ENCODE measurements at regions not wholly inside any gene's neighbourhood (a gene's known extent, or its start where the extent isn't known, plus 50 kb on each side); places are given as distances from the start of the nearest gene placed in this dataset.

DNA sequence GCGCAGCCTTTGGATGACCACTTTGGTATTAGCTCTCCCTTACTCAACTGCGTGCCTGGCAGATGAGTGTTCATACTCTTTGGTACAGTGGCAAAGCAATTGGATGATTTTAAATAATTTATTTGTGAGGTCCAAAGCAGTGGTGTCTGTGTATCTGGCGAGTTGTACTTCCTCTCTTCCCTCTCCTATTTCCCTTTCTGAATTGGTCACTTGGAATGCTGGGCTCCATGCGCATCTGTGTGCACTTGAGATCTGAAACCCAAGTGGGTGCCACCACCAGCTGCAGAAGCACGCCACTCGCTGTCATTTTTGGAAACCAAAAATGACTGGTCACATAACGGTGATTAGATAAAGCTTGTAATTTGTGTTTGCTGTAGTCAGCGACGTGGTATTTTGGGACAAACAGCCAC, 386.0 kb upstream of the KLF4 start:
- no peak overlapping the region for H3K9ac ChIP-seq (ENCODE audit: low read length)
- no peaks in the 10 kb centered on the region for H3K79me2 ChIP-seq (ENCODE audit: insufficient read depth, low read length)
- no peaks in the 10 kb centered on the region for H3K4me1 ChIP-seq (ENCODE audit: insufficient read depth, low read length, severe bottlenecking)
- no peaks in the 10 kb centered on the region for H3F3A ChIP-seq (ENCODE audit: insufficient read depth, low read length)
- H2AFZ ChIP-seq (ENCODE audit: low read length) = no peak overlapping the region
- no peaks in the 10 kb centered on the region for H3K27me3 ChIP-seq (ENCODE audit: insufficient read depth, low read length)
- no peaks in the 10 kb centered on the region for H3K9me2 ChIP-seq (ENCODE audit: low read depth, low read length)
- no peak overlapping the region for H3K27ac ChIP-seq (ENCODE audit: low read depth, low read length, poor library complexity, severe bottlenecking)
- H4K20me1 ChIP-seq (ENCODE audit: insufficient read depth, low read length) = no peaks in the 10 kb centered on the region
- H3K36me3 ChIP-seq (ENCODE audit: insufficient read depth, low read length) = no peaks in the 10 kb centered on the region
- no peaks in the 10 kb centered on the region for H3K9me3 ChIP-seq (ENCODE audit: low read length)
- no peak for TF ChIP-seq EZH2 (IDR thresholded peaks at IDR 0.05; ENCODE audit: borderline replicate concordance, low read length)
- TF ChIP-seq CTCF (IDR thresholded peaks at IDR 0.05; ENCODE audit: low read length) = no peak
- H3K4me3 ChIP-seq (ENCODE audit: low read depth, low read length, poor library complexity, severe bottlenecking) = no peak overlapping the region
- no peak overlapping the region for H3K4me2 ChIP-seq (ENCODE audit: low read length)

DNA sequence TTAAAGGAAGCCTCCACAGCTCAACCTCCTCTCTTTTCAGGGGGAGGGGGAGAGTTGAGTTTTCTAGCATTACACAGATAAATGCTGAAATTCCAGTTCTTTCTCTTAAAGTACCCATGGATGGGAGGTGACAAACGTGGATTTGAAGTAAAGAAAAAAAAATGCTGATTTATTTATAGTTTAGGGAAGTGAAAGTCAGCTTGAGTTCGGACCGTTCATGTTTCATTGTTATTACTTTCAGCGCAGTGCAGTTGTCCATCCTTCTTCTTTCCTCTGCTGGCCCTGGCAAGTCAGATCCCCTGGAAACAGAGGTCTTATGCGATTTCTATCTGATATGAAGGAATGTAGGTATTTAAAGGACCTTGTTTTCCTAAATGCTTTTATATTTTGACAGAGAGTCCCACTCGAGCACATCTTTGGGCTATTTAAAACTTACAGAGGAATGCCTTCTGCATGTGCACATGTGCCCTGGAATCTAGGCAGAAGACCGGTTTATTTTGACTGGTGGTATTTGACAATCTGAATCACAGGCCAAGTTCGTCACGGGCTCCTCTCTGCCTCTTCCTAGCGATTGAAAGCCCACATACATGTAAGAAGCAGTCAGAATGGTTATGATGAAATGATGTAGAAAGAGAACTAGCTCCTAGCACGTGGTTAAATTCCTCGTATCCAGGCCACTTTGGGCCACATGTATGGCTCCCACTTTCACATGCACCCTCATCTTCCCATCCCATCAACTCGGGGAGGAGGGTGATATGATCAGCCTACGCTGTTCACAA, 385.2 kb upstream of the KLF4 start:
- H3K9me2 ChIP-seq (ENCODE audit: low read depth, low read length) = no peaks in the 10 kb centered on the region
- no peaks in the 10 kb centered on the region for H3K9me3 ChIP-seq (ENCODE audit: low read length)
- no peak overlapping the region for H3K9ac ChIP-seq (ENCODE audit: low read length)
- H3K36me3 ChIP-seq (ENCODE audit: insufficient read depth, low read length) = no peaks in the 10 kb centered on the region
- no peak overlapping the region for H2AFZ ChIP-seq (ENCODE audit: low read length)
- no peaks in the 10 kb centered on the region for H3K79me2 ChIP-seq (ENCODE audit: insufficient read depth, low read length)
- H3K27ac ChIP-seq (ENCODE audit: low read depth, low read length, poor library complexity, severe bottlenecking) = no peak overlapping the region
- no peaks in the 10 kb centered on the region for H3F3A ChIP-seq (ENCODE audit: insufficient read depth, low read length)
- no peaks in the 10 kb centered on the region for H4K20me1 ChIP-seq (ENCODE audit: insufficient read depth, low read length)
- H3K27me3 ChIP-seq (ENCODE audit: insufficient read depth, low read length) = no peaks in the 10 kb centered on the region
- H3K4me2 ChIP-seq (ENCODE audit: low read length) = no peak overlapping the region
- H3K4me1 ChIP-seq (ENCODE audit: insufficient read depth, low read length, severe bottlenecking) = no peaks in the 10 kb centered on the region
- TF ChIP-seq CTCF (IDR thresholded peaks at IDR 0.05; ENCODE audit: low read length) (no peak), EZH2 (IDR thresholded peaks at IDR 0.05; ENCODE audit: borderline replicate concordance, low read length) (no peak)
- no peak overlapping the region for H3K4me3 ChIP-seq (ENCODE audit: low read depth, low read length, poor library complexity, severe bottlenecking)

GRCh38 chr9:107874137-107874536, 384.6 kb upstream of the KLF4 start:
- Histone ChIP-seq H2AFZ (ENCODE audit: low read length) (no peak overlapping the region), H3K9me3 (ENCODE audit: low read length) (no peaks in the 10 kb centered on the region), H4K20me1 (ENCODE audit: insufficient read depth, low read length) (no peaks in the 10 kb centered on the region), H3K4me2 (ENCODE audit: low read length) (no peak overlapping the region), H3F3A (ENCODE audit: insufficient read depth, low read length) (no peaks in the 10 kb centered on the region), H3K27me3 (ENCODE audit: insufficient read depth, low read length) (no peaks in the 10 kb centered on the region), H3K79me2 (ENCODE audit: insufficient read depth, low read length) (no peaks in the 10 kb centered on the region), H3K4me1 (ENCODE audit: insufficient read depth, low read length, severe bottlenecking) (no peaks in the 10 kb centered on the region), H3K4me3 (ENCODE audit: low read depth, low read length, poor library complexity, severe bottlenecking) (no peak overlapping the region), H3K27ac (ENCODE audit: low read depth, low read length, poor library complexity, severe bottlenecking) (no peak overlapping the region), H3K9ac (ENCODE audit: low read length) (no peak overlapping the region), H3K36me3 (ENCODE audit: insufficient read depth, low read length) (no peaks in the 10 kb centered on the region), H3K9me2 (ENCODE audit: low read depth, low read length) (no peaks in the 10 kb centered on the region)
- no peak for TF ChIP-seq EZH2 (IDR thresholded peaks at IDR 0.05; ENCODE audit: borderline replicate concordance, low read length)
- no peak for TF ChIP-seq CTCF (IDR thresholded peaks at IDR 0.05; ENCODE audit: low read length)

All from OCI-LY1 (cell line).